HCT116 (cell line): ENCODE measurements at regions not wholly inside any gene's neighbourhood (a gene's known extent, or its start where the extent isn't known, plus 50 kb on each side); places are given as distances from the start of the nearest gene placed in this dataset.

Experiments
- CTCF ChIP-seq, 3 experiments: fragments of 200-600 bp in 1 of 3; sonication (generic) in 1 of 3; IDR thresholded peaks in 2 of 3; conservative IDR thresholded peaks in 1 of 3; 2 replicates each; pipeline ENCODE4 v1.5.1; 2012 to 2017; ENCODE audit warnings: low read depth in 2 of 3, low read length in 2 of 3, antibody characterized with exemption in 1 of 3, borderline replicate concordance in 1 of 3, control low read depth in 1 of 3, mild to moderate bottlenecking in 1 of 3, mixed read lengths in 1 of 3, mixed run types in 1 of 3, moderate library complexity in 1 of 3; ENCODE audit not compliant: insufficient read depth in 1 of 3
- EZH2phosphoT487 ChIP-seq: fragments of 200-600 bp; IDR thresholded peaks from 2 replicates; pipeline ENCODE4 v1.6.1; 2018; ENCODE audit warnings: antibody characterized with exemption, borderline replicate concordance
- POLR2A ChIP-seq: IDR thresholded peaks from 2 replicates; pipeline ENCODE4 v1.7.0; 2011; ENCODE audit warnings: borderline replicate concordance; ENCODE audit not compliant: insufficient read depth, insufficient read length; ENCODE audit errors: extremely low read depth
- RAD21 ChIP-seq: IDR thresholded peaks from 2 replicates; pipeline ENCODE4 v1.6.1; 2012; ENCODE audit warnings: low read depth, mild to moderate bottlenecking
- REST ChIP-seq: IDR thresholded peaks from 2 replicates; pipeline ENCODE4 v1.6.1; 2012; ENCODE audit warnings: low read depth
- SRF ChIP-seq: IDR thresholded peaks from 2 replicates; pipeline ENCODE4 v1.6.1; 2012; ENCODE audit warnings: low read depth
- ZFX ChIP-seq: fragments of 450-650 bp; IDR thresholded peaks from 2 replicates; pipeline ENCODE4 v1.6.1; 2017

DNA sequence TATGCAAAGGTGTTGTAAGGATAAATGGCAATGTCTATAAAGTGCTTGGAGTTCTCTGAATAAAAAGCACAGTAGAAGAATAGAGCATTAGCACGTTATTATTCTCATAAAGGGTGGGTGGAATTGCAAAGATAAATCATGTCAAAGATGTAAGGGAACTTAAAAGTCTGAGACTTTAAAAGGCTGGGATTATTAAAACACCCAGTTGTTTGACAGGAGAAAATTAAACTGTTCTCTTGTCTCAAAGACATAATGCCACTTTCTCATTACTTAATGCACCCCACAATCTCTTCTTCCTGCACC lies 70.4 kb upstream of the PDE10A start:
- TF ChIP-seq CTCF (IDR thresholded peaks at IDR 0.05 in 2 of 3, conservative IDR thresholded peaks at IDR 0.05 in 1 of 3; ENCODE audit: borderline replicate concordance in 1 of 3, insufficient read depth in 1 of 3, low read depth in 2 of 3, low read length in 2 of 3) (no peak), RAD21 (no peak), SRF (no peak), ZFX (no peak), POLR2A (no peak), REST (no peak), EZH2phosphoT487 (no peak)
